ENCODE measurements at regions not wholly inside any gene's neighbourhood (a gene's known extent, or its start where the extent isn't known, plus 50 kb on each side); places are given as distances from the start of the nearest gene placed in this dataset.

DNA sequence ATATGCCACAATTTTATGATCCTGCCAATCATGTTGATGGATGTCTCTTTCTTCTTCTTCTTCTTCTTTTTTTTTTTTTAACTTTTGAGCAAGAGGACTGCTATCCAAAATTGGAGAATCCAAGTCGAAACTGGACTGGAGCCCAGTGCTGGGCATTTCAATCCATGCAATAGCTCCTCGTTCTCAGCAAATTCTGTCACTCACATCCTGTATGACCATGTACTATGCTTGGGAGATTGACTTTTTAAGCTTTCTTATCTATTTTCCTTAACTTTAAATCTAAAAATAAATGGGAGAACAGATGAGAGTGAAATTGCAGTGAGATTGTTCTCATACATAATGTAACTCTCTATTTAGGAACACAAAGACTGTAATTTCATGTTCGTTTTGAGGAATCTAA, 123.0 kb upstream of the PUDP start (continued):
- TF ChIP-seq SMC3 (conservative IDR thresholded peaks at IDR 0.05; ENCODE audit: poor library complexity): no peak
- TF ChIP-seq RAD21 (conservative IDR thresholded peaks at IDR 0.05): no peak

DNA sequence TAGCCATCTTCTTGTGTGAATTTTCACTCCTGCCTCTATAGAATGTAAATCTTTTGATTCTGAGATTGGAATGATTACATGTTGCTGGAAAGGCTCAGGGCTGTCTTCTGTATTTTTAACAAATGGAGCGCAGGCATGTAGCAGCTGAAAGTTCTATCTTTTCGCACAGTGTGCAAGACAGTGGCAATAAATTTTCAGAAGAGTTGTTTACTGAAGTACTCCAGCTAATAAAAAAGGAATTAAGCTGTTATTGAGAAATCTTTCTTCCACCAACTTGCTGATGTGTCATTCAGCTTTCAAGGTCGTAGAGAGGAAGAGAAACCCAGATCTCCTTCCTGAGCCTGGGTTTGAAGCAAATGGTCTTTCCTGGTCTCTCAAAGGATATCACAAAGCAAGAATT, 122.0 kb upstream of the PUDP start:
- Histone ChIP-seq H3K4me2 (ENCODE audit: low read length) (no peak overlapping the region), H3K27ac (ENCODE audit: low read length) (no peak overlapping the region), H3K9me2 (ENCODE audit: insufficient read depth, low read length) (no peaks in the 10 kb centered on the region), H3K79me2 (replicated peaks; ENCODE audit: insufficient read depth, low read length) (no peaks in the 10 kb centered on the region), H4K20me1 (ENCODE audit: insufficient read depth) (no peaks in the 10 kb centered on the region), H3K4me3 (ENCODE audit: low read length) (no peak overlapping the region), H3K9me3 (ENCODE audit: low read length) (no peaks in the 10 kb centered on the region), H3K36me3 (ENCODE audit: insufficient read depth, low read length) (no peaks in the 10 kb centered on the region), H3F3A (ENCODE audit: insufficient read depth, low read length, poor library complexity, severe bottlenecking) (no peaks in the 10 kb centered on the region), H3K9ac (ENCODE audit: low read length) (no peak overlapping the region), H2AFZ (ENCODE audit: low read depth, low read length) (no peak overlapping the region), H3K27me3 (ENCODE audit: insufficient read depth, low read depth, low read length) (no peaks in the 10 kb centered on the region)
- no peak for TF ChIP-seq TAF1 (IDR thresholded peaks at IDR 0.05; ENCODE audit: low read depth)
- no peak for TF ChIP-seq EP300 (conservative IDR thresholded peaks at IDR 0.05; ENCODE audit: poor library complexity, severe bottlenecking)
- no peak for TF ChIP-seq MXI1 (conservative IDR thresholded peaks at IDR 0.05; ENCODE audit: poor library complexity, severe bottlenecking)
- TF ChIP-seq EZH2 (IDR thresholded peaks at IDR 0.05; ENCODE audit: borderline replicate concordance, insufficient read depth, low read length, poor library complexity, severe bottlenecking): no peak
- no peak for TF ChIP-seq POLR2AphosphoS5 (IDR thresholded peaks at IDR 0.05)
- TF ChIP-seq, protein P1, sequence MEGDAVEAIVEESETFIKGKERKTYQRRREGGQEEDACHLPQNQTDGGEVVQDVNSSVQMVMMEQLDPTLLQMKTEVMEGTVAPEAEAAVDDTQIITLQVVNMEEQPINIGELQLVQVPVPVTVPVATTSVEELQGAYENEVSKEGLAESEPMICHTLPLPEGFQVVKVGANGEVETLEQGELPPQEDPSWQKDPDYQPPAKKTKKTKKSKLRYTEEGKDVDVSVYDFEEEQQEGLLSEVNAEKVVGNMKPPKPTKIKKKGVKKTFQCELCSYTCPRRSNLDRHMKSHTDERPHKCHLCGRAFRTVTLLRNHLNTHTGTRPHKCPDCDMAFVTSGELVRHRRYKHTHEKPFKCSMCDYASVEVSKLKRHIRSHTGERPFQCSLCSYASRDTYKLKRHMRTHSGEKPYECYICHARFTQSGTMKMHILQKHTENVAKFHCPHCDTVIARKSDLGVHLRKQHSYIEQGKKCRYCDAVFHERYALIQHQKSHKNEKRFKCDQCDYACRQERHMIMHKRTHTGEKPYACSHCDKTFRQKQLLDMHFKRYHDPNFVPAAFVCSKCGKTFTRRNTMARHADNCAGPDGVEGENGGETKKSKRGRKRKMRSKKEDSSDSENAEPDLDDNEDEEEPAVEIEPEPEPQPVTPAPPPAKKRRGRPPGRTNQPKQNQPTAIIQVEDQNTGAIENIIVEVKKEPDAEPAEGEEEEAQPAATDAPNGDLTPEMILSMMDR (IDR thresholded peaks at IDR 0.05; ENCODE audit: poor library complexity, severe bottlenecking): no peak
- TF ChIP-seq, protein P2, sequence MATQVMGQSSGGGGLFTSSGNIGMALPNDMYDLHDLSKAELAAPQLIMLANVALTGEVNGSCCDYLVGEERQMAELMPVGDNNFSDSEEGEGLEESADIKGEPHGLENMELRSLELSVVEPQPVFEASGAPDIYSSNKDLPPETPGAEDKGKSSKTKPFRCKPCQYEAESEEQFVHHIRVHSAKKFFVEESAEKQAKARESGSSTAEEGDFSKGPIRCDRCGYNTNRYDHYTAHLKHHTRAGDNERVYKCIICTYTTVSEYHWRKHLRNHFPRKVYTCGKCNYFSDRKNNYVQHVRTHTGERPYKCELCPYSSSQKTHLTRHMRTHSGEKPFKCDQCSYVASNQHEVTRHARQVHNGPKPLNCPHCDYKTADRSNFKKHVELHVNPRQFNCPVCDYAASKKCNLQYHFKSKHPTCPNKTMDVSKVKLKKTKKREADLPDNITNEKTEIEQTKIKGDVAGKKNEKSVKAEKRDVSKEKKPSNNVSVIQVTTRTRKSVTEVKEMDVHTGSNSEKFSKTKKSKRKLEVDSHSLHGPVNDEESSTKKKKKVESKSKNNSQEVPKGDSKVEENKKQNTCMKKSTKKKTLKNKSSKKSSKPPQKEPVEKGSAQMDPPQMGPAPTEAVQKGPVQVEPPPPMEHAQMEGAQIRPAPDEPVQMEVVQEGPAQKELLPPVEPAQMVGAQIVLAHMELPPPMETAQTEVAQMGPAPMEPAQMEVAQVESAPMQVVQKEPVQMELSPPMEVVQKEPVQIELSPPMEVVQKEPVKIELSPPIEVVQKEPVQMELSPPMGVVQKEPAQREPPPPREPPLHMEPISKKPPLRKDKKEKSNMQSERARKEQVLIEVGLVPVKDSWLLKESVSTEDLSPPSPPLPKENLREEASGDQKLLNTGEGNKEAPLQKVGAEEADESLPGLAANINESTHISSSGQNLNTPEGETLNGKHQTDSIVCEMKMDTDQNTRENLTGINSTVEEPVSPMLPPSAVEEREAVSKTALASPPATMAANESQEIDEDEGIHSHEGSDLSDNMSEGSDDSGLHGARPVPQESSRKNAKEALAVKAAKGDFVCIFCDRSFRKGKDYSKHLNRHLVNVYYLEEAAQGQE (IDR thresholded peaks at IDR 0.05; ENCODE audit: borderline replicate concordance): no peak
- no peak for TF ChIP-seq RAD21 (conservative IDR thresholded peaks at IDR 0.05)
- no peak for TF ChIP-seq SMC3 (conservative IDR thresholded peaks at IDR 0.05; ENCODE audit: poor library complexity)

DNA sequence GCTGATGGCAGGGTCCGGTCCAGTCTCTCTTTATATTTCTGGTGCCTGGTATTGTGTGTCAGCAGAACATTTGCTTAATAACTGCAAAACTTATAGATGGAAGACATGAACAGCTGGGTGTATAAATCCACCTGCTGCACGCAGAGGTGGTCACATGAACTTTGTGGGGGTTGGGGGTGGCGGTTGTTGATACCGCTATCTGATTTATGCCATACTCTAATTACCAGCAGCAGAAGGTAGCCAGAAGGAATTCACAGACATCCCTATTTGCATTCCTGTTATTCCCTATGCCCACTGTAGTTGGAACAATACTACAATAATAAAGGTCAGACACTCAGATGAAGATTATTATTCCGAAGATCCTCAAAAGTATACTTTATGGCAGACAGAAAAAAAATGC, 121.6 kb upstream of the PUDP start:
- H3K9me3 ChIP-seq (ENCODE audit: low read length): no peaks in the 10 kb centered on the region
- H2AFZ ChIP-seq (ENCODE audit: low read depth, low read length): no peak overlapping the region
- no peaks in the 10 kb centered on the region for H3K9me2 ChIP-seq (ENCODE audit: insufficient read depth, low read length)
- H3K79me2 ChIP-seq (replicated peaks; ENCODE audit: insufficient read depth, low read length): no peaks in the 10 kb centered on the region
- no peaks in the 10 kb centered on the region for H3F3A ChIP-seq (ENCODE audit: insufficient read depth, low read length, poor library complexity, severe bottlenecking)
- no peaks in the 10 kb centered on the region for H4K20me1 ChIP-seq (ENCODE audit: insufficient read depth)
- no peak overlapping the region for H3K9ac ChIP-seq (ENCODE audit: low read length)
- H3K27me3 ChIP-seq (ENCODE audit: insufficient read depth, low read depth, low read length): no peaks in the 10 kb centered on the region
- no peaks in the 10 kb centered on the region for H3K36me3 ChIP-seq (ENCODE audit: insufficient read depth, low read length)
- no peak overlapping the region for H3K4me2 ChIP-seq (ENCODE audit: low read length)
- H3K4me3 ChIP-seq (ENCODE audit: low read length): no peak overlapping the region
- H3K27ac ChIP-seq (ENCODE audit: low read length): no peak overlapping the region
- TF ChIP-seq EZH2 (IDR thresholded peaks at IDR 0.05; ENCODE audit: borderline replicate concordance, insufficient read depth, low read length, poor library complexity, severe bottlenecking) (no peak), POLR2AphosphoS5 (IDR thresholded peaks at IDR 0.05) (no peak), SMC3 (conservative IDR thresholded peaks at IDR 0.05; ENCODE audit: poor library complexity) (no peak), MXI1 (conservative IDR thresholded peaks at IDR 0.05; ENCODE audit: poor library complexity, severe bottlenecking) (no peak), RAD21 (conservative IDR thresholded peaks at IDR 0.05) (no peak), EP300 (conservative IDR thresholded peaks at IDR 0.05; ENCODE audit: poor library complexity, severe bottlenecking) (no peak)
- TF ChIP-seq, protein P1 (IDR thresholded peaks at IDR 0.05; ENCODE audit: poor library complexity, severe bottlenecking): no peak
- TF ChIP-seq, protein P2 (IDR thresholded peaks at IDR 0.05; ENCODE audit: borderline replicate concordance): no peak

Data from neural cell (in vitro differentiated cells).